IPS-18a (cell line): ENCODE measurements at regions not wholly inside any gene's neighbourhood (a gene's known extent, or its start where the extent isn't known, plus 50 kb on each side); places are given as distances from the start of the nearest gene placed in this dataset.

Experiments
- H3K27ac ChIP-seq: one replicate; pipeline ENCODE4 v1.5.1; 2013; ENCODE audit warnings: low read length
- H3K27me3 ChIP-seq: one replicate; pipeline ENCODE4 v1.6.1; 2013; ENCODE audit warnings: mild to moderate bottlenecking, low read length; ENCODE audit not compliant: control insufficient read depth, insufficient read depth
- H3K36me3 ChIP-seq: one replicate; pipeline ENCODE4 v1.6.1; 2013; ENCODE audit warnings: low read depth, low read length; ENCODE audit not compliant: control insufficient read depth
- H3K4me1 ChIP-seq: one replicate; pipeline ENCODE4 v1.6.1; 2013; ENCODE audit warnings: low read depth, low read length; ENCODE audit not compliant: control insufficient read depth
- H3K4me3 ChIP-seq: one replicate; pipeline ENCODE4 v1.5.1; 2013; ENCODE audit warnings: low read length
- H3K9ac ChIP-seq: one replicate; pipeline ENCODE4 v1.6.1; 2013; ENCODE audit warnings: mild to moderate bottlenecking, low read length, moderate library complexity
- H3K9me3 ChIP-seq: one replicate; pipeline ENCODE4 v1.6.1; 2013; ENCODE audit warnings: low read depth, low read length; ENCODE audit not compliant: control insufficient read depth

DNA sequence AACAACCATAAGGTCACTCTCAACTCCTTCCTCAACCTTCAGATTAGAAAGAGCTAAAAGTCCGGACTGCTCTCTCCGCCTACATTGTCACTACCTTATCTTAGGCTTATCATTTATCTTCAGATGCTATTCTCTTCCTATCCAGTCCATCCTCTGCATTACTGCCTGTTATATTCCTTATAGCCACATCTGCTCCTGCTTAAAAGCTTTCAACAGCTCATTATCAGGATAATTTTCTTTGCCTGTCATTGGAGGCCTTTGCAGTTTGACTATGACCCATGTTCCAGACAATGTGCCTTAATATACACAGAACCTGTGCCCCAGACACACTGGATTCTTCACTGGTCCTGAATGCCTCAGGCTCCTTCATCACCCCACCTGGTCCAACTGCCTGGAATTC, 184.1 kb upstream of the SETMAR start:
- H3K27me3 ChIP-seq = no peaks in the 10 kb centered on the region
- no peaks in the 10 kb centered on the region for H3K9me3 ChIP-seq
- H3K9ac ChIP-seq = no peak overlapping the region
- H3K4me1 ChIP-seq = peaks cover 6% of the 10 kb centered on the region
- no peaks in the 10 kb centered on the region for H3K36me3 ChIP-seq
- no peak overlapping the region for H3K27ac ChIP-seq
- H3K4me3 ChIP-seq = no peak overlapping the region

DNA sequence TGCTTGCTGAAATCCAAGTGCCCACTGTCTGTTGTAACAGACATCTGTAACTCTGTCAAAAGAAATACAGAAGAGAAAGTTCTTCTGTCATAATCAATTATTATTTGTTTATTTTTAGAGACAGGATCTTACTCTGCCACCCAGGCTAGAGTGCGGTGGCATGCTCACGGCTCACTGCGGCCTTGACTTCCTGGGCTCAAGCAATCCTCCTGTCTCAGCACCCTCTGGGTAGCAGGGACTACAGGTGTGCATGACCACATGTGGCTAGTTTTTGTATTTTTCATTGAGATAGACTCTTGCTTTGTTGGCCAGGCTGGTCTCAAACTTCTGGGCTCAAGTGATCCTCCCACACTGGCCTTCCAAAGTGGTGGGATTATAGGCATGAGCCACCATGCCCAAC, 177.6 kb upstream of the SETMAR start:
- Histone ChIP-seq H3K4me1 (no peaks in the 10 kb centered on the region), H3K9ac (no peak overlapping the region), H3K4me3 (no peak overlapping the region), H3K27me3 (no peaks in the 10 kb centered on the region), H3K9me3 (peaks cover 4% of the 10 kb centered on the region), H3K27ac (no peak overlapping the region), H3K36me3 (no peaks in the 10 kb centered on the region)

DNA sequence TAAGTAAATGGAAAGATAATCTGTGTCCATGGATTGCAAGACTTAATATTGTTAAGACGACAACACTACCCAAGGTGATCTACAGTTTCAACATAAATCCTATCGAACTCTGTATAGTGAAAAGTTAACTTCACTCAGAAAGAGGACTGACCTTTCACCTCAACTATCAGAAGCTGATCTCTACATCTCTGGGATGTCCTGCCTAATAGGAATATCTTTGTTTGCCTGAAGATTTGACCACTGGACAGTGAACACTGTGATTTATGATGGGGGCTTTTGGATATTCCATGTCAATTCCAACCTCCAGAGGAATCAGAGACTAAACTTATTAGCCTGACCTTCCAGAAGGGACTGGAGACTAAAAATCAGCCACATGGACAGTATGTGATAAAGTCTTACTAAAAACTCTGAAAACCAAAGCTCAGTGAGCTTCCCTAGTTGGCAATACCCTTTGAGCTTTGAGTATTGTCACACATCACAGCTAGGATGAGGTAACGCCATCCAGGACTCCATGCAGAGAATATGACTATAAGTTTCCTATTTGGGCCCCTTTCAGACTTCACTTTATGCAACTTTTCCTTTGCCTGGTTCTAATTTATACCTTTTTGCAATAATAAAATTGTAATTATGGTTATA, 164.9 kb upstream of the SETMAR start:
- Histone ChIP-seq H3K27ac (no peak overlapping the region), H3K4me3 (no peak overlapping the region), H3K9ac (no peak overlapping the region), H3K9me3 (no peaks in the 10 kb centered on the region), H3K36me3 (no peaks in the 10 kb centered on the region), H3K27me3 (no peaks in the 10 kb centered on the region), H3K4me1 (no peaks in the 10 kb centered on the region)

DNA sequence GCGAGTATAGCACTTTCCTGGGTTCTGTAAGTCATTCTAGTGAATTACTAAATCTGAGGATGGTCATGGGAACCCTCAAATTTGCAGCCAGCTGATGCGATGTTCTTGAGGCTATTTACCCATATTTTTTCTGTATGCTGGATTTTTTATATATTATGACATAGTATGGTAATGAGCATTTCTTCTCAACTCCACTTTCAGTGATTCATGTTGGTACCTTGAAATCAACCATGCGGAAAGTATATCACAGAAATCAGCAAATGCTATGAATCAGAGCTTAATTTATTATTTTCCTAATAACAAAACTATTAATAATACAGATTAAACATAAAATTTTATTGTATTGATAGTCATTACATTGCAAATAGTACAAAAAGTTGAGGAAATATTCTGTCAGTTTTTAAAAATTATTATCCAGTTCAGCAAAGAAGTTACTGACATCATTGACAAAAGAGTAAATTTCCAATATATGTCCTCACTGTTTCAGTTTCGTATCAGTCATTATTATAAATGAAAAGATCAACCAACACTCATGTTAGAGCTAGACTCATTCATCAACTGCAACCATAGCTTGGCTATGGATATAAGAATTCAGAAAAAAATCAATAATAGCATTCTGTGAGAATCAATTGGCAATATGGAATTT, 164.3 kb upstream of the SETMAR start:
- no peaks in the 10 kb centered on the region for H3K9me3 ChIP-seq
- H3K27me3 ChIP-seq = no peaks in the 10 kb centered on the region
- H3K36me3 ChIP-seq = no peaks in the 10 kb centered on the region
- no peak overlapping the region for H3K27ac ChIP-seq
- no peak overlapping the region for H3K9ac ChIP-seq
- H3K4me3 ChIP-seq = no peak overlapping the region
- no peaks in the 10 kb centered on the region for H3K4me1 ChIP-seq

DNA sequence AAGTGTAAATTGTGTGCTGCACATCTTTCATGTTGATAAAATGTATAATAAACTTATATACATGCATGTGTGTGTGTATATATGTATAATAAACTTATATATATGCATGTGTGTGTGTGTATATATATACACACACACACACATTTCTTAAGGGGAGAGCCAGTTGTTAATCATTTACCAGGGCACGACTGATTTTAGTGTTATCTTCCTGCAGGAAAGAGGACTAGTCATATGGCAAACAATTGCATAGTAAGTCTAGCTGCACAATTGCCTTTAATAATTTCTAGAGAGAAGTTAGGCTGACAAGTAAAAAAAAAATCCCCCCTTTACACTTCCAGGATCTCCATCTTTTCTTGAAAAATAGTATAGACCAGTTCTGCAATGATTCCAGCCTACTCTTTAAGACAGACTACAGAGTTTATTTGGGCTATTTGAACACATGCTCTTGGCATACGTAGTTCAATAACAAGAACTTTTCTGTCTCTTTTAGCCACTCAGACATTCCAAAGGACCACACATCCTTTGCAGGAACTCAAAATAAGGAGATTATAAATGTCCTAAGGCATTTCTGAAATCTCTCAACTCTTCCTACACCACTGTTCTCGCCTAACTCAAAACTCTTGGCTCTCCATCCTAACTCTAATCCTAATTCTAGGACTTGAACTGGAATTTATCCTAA, 163.6 kb upstream of the SETMAR start:
- Histone ChIP-seq H3K4me1 (no peaks in the 10 kb centered on the region), H3K27me3 (no peaks in the 10 kb centered on the region), H3K4me3 (no peak overlapping the region), H3K9me3 (no peaks in the 10 kb centered on the region), H3K27ac (no peak overlapping the region), H3K36me3 (no peaks in the 10 kb centered on the region), H3K9ac (no peak overlapping the region)

DNA sequence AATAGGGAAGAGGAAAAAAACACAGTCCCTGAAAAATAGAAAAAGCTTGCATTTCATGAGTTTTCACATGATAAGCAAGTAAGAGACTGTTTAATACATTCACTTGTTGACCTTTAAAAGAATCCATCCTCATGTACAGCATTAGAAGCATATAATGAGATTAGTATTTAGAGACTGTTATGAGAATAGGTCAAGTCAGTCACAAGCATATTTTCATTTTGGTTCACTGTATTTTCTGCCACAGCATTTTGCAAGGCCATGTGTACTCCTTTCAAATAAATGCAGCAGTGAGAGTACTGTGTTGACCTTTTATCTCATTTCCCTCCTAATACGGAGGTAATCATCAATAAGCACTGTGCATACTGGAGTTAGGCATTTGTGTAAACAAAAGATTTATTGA, 162.2 kb upstream of the SETMAR start:
- H3K9ac ChIP-seq = no peak overlapping the region
- no peaks in the 10 kb centered on the region for H3K9me3 ChIP-seq
- H3K27me3 ChIP-seq = no peaks in the 10 kb centered on the region
- H3K36me3 ChIP-seq = no peaks in the 10 kb centered on the region
- no peaks in the 10 kb centered on the region for H3K4me1 ChIP-seq
- H3K4me3 ChIP-seq = no peak overlapping the region
- H3K27ac ChIP-seq = no peak overlapping the region

DNA sequence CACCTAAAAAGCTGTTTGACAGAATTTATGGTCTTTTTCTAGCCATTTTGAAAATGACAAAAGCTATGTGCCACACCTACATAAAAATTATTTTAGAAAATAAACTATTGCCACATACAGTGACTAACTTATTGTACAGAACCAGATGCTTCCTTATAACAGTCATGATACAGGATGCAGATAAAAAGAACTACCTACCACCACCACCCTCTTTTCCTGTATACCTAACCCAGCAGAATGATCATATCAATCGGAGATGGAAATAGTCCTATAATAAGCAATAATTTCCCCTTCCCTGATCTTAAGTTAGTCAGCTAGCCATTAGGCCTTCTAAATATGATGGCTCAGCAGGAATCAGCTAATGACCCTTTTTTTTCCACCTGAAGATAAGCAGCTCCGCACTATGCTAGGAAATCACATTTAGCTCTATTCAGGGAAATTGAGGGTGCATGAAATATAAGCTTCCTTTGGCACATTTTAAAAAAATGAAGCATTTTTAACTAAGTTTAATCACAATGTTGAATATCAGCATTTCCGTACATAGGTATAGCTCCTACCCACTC, 155.5 kb upstream of the SETMAR start:
- Histone ChIP-seq H3K9ac (no peak overlapping the region), H3K27ac (no peak overlapping the region), H3K36me3 (no peaks in the 10 kb centered on the region), H3K9me3 (no peaks in the 10 kb centered on the region), H3K27me3 (no peaks in the 10 kb centered on the region), H3K4me3 (no peak overlapping the region), H3K4me1 (no peaks in the 10 kb centered on the region)

DNA sequence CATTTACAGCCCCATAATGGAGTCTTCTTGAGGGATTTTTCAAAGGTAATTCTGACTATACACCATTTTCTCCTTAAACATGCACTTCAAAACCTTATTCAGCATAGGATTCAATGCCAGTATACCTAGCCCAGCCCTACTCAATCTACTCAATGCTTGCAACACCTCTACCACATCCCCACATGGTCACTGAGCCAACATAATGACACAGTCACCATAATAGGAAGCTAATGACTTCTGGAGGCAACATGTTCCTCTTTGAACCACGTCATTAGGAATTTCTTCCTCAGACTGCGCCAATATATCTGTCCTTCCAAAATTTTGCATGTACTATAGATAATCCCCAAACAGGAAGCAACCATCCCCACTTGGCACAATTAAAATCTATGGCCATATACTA, 153.9 kb upstream of the SETMAR start:
- Histone ChIP-seq H3K27ac (no peak overlapping the region), H3K4me3 (no peak overlapping the region), H3K4me1 (no peaks in the 10 kb centered on the region), H3K9me3 (no peaks in the 10 kb centered on the region), H3K9ac (no peak overlapping the region), H3K27me3 (no peaks in the 10 kb centered on the region), H3K36me3 (no peaks in the 10 kb centered on the region)

DNA sequence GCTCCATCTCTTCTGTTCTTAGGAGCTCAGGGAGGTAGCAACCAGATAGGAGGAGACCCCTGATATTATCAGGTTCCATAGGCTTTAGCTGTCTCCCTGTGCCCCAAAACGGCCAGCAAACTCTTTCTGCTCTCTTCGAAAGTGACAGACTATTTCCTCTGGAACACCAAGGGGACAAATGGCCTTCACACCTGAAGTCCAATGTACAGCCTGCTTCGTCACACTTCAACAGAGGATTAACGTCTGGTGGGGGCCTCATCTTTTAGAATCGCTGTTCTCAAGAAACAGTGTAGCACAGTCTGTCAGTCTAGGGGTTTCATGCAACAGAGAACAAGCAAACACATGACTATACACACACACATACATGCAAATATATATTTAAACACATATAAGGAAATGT, 152.4 kb upstream of the SETMAR start:
- no peaks in the 10 kb centered on the region for H3K4me1 ChIP-seq
- H3K36me3 ChIP-seq = no peaks in the 10 kb centered on the region
- H3K27ac ChIP-seq = no peak overlapping the region
- H3K4me3 ChIP-seq = no peak overlapping the region
- H3K27me3 ChIP-seq = no peaks in the 10 kb centered on the region
- no peak overlapping the region for H3K9ac ChIP-seq
- H3K9me3 ChIP-seq = no peaks in the 10 kb centered on the region

DNA sequence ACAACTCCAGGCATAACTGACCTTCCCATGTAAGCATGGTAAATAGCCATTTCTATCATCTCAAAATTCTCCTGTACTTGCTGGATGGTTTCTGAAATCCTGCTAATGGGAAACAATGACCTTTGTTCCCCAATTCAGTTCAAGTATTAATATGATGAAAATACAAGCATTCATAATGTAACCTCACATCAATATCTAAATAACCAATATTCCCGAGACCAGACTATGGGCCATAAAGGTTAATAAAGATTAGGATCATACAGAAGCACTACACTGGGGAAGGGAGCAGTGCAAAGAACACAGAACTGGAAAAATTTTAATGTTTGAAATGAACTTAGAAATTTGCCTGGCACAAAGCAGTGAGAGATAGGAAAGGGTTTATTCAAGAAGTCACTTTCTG, 151.3 kb upstream of the SETMAR start:
- H3K9me3 ChIP-seq = no peaks in the 10 kb centered on the region
- H3K4me1 ChIP-seq = no peaks in the 10 kb centered on the region
- no peaks in the 10 kb centered on the region for H3K27me3 ChIP-seq
- no peak overlapping the region for H3K9ac ChIP-seq
- no peak overlapping the region for H3K27ac ChIP-seq
- no peak overlapping the region for H3K4me3 ChIP-seq
- no peaks in the 10 kb centered on the region for H3K36me3 ChIP-seq

DNA sequence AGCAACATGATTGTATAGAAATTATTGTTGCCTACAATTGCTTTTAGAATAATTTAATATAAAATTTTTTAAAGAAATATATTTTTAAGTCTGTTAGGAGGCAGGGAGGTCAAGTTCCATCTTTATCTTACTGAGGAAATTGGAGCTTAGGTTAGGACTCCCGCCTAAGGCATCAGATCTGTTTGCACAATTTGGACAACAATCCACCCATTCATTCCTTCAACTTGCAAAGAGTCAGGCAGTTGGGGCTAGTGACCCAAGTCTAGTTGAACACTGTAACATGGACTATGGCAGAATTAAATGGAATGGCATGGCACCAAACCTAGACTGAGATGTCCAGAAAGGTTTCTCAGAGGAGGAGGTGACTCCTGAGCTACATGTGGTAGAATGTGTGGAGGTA, 149.4 kb upstream of the SETMAR start:
- no peak overlapping the region for H3K4me3 ChIP-seq

More for the DNA sequence above, 149.4 kb upstream of the SETMAR start:
- no peaks in the 10 kb centered on the region for H3K9me3 ChIP-seq
- H3K27ac ChIP-seq = no peak overlapping the region
- no peaks in the 10 kb centered on the region for H3K27me3 ChIP-seq
- H3K36me3 ChIP-seq = no peaks in the 10 kb centered on the region
- H3K4me1 ChIP-seq = no peaks in the 10 kb centered on the region
- H3K9ac ChIP-seq = no peak overlapping the region
